GM21447 (cell line): ENCODE measurements at regions not wholly inside any gene's neighbourhood (a gene's known extent, or its start where the extent isn't known, plus 50 kb on each side); places are given as distances from the start of the nearest gene placed in this dataset.
"Not testable (repeated sequence)": the region's sequence is repeated elsewhere in the genome, so short reads cannot be mapped to it uniquely, and the experiment has no call there.

Experiments used
- ATAC-seq: cut with Tn5 transposase; IDR thresholded peaks from one replicate; pipeline ENCODE4 v1.9.1; 2021; ENCODE audit not compliant: unreplicated experiment

DNA sequence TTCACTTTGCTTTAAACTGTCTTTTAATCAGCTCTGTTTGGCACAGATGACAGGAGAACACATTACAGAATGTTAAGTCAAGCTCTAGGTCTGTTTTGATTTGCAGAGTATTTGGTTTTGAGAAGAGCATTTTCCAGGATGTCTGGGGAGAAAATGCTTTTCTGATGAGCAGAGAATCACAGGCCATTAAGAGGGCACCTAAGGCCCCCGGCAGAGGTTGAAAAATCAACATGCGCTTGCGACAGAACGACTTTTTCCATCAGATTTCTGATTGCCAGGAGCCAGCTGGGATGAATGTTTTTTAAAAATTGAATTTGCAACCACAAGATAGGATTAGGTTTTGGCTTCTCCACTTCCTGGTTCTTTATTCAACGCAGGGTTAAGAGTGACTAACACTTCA is 304.5 kb downstream of the JRKL start:
- no peak for ATAC-seq

- no peak for ATAC-seq
Measured at GRCh38 chr11:96696731-96697130, 306.9 kb downstream of the JRKL start.

GRCh38 chr11:96697466-96697865 is 307.7 kb downstream of the JRKL start:
- ATAC-seq, result no peak

DNA sequence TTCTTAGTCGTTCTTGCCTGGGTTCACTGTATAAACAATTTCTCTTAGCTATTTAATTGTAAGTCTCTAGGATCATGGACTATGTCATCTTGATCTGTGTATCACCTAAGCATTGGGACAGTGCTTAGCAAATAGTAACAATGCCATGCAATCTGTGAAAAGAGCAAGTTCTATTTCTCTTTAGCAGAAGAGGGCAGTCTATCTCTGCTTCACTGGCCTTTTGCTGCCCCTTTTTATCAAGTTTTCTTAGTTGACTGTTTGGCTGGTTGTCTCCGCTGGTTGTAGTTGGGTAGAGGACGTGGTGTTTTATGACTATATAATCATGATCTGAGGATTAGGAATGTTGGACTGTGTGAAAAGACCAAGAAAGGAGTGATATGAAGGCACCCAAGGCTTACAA is 315.0 kb downstream of the JRKL start:
- ATAC-seq, result no peak

DNA sequence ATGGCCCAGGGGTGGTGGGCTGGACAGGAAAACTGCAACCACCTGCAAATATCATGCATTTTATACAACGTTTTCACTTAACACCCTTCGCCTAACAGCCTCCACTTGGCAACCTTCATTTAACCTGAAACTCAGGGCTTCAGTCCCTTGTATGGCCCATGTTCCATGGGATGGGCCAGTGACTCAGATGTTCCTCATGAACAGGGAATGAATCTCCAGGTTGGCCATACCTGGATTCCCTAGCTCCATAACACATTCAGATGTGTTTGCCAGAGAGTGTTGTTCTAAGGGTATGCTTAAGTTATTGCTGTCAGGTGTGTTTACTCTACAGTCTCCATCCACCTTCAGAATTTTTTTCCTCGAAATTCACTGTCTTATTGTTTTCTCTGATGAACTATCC is 316.9 kb downstream of the JRKL start:
- ATAC-seq, result no peak

DNA sequence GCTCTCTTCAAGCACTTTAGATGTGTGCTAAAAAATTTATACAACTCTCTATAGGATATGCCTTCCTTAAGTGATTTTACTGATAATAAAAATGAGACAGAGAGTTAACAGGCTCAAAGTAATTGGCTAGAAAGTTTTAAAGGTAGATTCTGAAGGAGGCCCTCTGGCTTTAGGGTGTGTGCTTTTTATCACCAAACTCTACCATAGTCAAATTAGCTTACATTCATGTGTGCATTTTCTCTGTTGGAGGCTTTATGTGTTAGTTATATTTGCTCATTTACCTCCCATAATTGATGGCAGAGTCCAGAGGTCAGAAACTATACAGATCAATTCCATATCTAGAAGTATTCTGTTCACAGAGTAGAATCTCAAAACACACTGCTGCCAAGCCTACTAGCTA is 317.5 kb downstream of the JRKL start:
- no peak for ATAC-seq

DNA sequence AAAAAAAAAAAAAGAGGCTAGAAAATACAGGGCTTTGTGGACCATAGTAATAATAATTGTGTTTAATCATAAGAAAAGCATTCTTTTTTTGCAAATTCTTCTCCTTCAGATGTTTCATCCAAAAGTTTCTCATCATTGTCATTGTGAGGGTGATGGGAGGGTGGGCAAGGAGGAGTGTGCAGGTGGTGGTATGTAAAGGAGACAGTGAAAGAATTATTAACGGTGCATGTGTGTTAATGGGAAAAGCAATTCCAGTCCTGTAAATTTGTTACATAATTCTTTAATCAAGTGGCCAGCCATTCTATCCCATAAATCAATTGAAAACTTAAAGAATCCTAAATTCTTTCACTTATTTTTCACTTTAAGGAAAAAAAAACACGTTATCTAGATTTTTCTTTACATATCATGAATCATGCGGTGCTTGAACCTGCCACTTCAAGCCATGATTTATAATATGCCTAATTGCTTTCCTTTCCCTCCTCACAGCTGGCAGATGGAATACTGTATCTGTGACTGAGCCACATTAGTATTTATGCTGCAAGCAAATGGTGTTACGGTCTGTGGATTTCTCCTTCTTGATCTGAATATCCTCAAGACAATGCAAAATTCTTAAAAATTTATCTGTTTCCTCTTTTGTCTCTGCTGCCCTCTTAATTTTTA is 318.5 kb downstream of the JRKL start:
- no peak for ATAC-seq

- no peak for ATAC-seq
Measured at GRCh38 chr11:96713301-96713700, 323.5 kb downstream of the JRKL start.

DNA sequence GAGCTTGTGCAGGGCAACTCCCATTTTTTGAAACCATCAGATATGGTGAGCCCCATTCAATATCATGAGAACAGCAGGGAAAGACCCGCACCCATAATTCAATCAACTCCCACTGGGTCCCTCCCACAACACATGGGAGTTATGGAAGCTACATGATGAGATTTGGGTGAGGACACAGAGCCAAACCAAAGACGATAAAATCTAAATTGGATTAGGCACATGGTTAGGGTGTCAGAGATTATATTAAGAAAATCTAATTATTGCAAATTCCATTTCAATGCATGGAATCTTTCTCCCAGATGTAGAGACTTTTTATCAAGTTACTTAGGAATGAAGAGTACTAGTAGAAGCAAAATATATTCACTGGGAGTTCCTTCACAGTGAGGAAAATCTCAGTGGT is 324.9 kb downstream of the JRKL start:
- no peak for ATAC-seq

DNA sequence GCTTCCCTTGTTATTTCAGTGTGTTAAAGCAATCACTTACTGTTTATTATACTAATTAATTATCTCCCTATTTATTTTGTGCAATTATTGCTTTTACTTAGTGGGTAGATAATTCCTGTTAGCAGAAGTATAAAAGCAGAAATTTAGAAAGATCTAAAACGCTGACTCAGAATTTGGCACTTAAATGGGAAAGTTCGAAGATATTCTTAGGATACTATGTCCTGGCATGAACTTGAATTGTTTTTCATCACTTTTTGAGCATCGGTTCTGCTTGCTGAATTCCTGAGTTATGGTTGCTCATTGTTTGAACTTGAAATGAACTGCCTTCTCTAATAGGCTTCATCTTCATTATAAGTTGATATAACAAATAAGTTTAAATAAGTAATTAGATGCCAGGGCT is 325.4 kb downstream of the JRKL start:
- ATAC-seq, result no peak

- no peak for ATAC-seq
Measured at GRCh38 chr11:96736601-96737000, 346.8 kb downstream of the JRKL start.

DNA sequence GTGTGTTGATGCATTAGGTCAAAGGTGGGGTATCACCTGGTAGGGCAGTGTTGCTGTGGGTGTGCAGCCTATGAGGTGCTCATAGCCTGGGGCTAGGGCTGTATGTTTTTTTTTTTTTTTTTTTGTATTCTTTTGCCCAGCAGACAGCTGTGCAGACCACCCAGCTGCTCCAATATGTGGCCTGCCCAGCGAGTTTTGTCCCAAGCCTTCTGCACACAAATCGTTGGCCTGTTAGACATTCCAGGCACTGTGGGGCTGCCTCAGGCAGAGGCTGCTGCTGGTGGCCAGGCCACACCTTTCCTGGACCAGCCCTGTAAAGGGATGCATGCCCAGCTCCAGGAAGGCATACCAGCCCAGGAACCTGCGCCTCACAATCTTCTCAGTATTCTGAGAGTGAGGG is 348.5 kb downstream of the JRKL start:
- ATAC-seq, result no peak

- ATAC-seq, result no peak
Measured at GRCh38 chr11:96741068-96741467, 351.3 kb downstream of the JRKL start.

- no peak for ATAC-seq
Measured at GRCh38 chr11:96744697-96745096, 354.9 kb downstream of the JRKL start.

DNA sequence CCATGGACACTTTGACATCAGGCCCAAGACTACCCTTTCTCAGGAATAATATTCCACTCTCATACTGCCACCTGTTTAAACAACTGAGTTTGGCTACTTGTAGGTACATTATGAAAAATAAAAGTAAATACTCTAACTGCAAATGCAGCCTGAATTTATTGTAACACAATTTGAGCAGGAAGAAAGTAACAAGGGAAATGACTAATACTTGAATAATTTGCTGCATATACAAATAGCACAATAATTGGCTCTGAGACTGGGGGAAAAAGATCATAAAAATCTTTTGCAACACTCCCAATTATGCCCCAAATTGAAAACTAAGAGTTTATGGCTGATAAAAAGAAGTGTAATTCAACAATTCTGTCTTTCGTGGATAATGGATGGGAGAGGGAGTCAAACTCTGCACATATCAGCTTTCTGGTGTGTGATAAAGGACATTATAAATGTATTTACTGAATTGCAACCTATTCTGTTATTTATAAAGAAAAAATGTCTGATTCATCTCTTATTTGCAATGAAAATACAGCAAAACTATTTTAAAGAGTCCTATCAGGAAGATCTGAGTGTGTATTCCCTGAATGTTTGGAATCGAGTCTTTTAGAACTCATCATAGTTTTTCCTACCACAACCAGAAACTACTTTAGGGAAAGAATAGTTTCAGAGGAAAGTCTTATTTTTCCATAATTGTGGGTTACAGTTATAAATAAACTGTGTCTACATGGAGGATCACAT is 359.0 kb downstream of the JRKL start:
- no peak for ATAC-seq

- not testable (repeated sequence) for ATAC-seq
Measured at GRCh38 chr11:96751807-96752206, 362.0 kb downstream of the JRKL start.

DNA sequence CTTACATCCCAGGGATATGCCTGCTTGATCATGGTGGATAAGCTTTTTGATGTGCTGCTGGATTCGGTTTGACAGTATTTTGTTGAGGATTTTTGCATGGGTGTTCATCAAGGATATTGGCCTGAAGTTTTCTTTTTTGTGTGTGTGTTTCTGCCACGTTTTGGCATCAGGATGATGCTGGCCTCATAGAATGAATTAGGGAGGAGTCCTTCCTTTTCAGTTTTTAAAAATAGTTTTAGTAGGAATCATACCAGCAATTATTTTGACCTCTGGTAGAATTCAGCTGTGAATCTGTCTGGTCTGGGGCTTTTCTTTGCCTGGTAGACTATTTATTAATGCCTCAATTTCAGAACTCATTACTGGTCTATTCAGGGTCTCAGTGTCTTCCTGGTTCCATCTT is 362.4 kb downstream of the JRKL start:
- ATAC-seq, result no peak

DNA sequence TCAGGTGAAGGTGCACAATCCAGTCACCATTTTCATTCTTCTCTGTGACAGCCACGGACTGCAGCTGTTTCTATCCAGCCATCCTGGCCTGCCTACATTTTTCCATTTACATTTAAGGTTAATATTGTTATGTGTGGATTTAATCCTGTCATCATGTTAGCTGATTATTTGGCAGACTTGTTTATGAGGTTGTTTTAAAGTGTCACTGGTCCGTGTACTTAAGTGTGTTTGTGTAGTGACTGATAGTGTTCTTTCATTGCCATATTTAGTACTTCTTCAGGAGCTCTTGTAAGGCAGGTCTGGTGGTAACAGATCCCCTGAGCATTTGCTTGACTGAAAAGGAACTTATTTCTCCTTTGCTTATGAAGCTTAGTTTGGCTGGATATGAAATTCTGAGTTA is 364.2 kb downstream of the JRKL start:
- ATAC-seq, result no peak

DNA sequence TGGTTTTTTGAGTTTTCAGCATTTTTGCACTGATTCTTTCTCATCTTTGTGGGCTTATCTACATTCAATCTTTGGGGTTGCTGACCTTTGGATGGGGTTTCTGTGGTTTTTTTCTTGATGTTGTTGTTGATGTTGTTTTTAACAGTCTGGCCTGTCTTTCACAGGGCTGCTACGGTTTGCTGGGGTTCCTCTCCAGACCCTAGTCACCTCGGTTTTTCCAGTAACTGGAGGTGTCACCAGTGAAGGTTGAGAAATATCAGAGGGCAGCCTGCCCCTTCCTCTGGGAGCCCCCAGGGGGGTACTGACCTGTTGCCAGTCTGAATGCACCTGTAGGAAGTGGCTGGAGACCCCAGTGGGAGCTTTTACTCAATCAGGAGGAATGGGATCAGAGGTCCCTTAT is 365.4 kb downstream of the JRKL start:
- ATAC-seq, result no peak

DNA sequence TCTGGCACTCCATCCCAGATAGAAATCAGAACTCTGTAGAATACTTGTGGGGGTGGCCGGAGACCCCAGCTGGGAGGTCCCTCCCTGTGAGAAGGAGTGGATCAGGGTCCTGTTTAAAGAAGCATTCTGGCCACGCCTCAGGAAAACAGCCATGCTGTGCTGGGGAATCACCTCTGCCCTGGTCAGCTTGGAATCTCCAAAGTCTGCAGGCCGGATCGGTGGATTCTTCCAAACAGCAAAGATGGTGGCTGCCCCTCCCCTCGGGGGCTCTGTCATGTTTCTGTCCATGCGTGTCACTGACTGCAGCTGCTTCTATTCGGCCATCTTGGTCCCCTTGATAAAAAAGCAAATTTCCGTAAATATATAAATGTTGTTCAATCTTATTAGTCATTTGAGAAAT is 365.9 kb downstream of the JRKL start:
- ATAC-seq, result no peak

DNA sequence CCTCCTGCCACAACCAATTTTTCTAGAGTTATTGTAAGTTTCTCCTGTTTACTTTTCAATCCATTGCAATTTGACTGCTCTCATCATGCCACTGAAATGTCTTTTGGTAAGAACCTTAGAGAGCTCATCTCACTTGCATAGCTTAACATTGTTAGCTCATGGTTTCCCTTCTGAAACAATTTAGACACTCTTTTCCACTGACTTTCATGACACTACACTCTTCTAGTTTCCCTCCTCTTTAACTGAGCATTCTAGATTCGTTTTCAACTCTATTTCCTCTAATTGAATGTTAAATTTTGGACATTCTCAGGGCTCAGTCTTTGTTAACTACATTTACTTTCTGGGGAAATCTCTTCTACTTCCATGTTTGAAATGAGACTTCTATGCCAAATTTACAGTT is 369.1 kb downstream of the JRKL start:
- no peak for ATAC-seq

GRCh38 chr11:96760306-96760705 is 370.5 kb downstream of the JRKL start:
- ATAC-seq, result no peak

- no peak for ATAC-seq
Measured at GRCh38 chr11:96760815-96761214, 371.0 kb downstream of the JRKL start.
